Caco-2 (cell line): ENCODE measurements at regions not wholly inside any gene's neighbourhood (a gene's known extent, or its start where the extent isn't known, plus 50 kb on each side); places are given as distances from the start of the nearest gene placed in this dataset.

ENCODE experiments used
- BruUV-seq: library from RNA; stranded (reverse); fragments of 400-500 nt; replicated peaks from 2 replicates; lab custom pipeline; 2021; lab: Mats Ljungman, UMichigan
- CTCF ChIA-PET: fragments of 300-600 bp; sonication (Branson Sonifier 250); formaldehyde crosslinking; loops from one replicate; lab custom pipeline; 2022; ENCODE audit warnings: antibody characterized with exemption; lab: Charles Lee
- POLR2A ChIA-PET: fragments of 300-600 bp; sonication (Branson Sonifier 250); formaldehyde crosslinking; loops from one replicate; lab custom pipeline; 2022; ENCODE audit warnings: antibody characterized with exemption; lab: Charles Lee
- DNase-seq, 2 experiments: peaks; one replicate each; pipeline versions ENCODE4 v3.0.0 to v3.0.0-alpha.2; 2020 to 2022
- H3K27me3 ChIP-seq: replicated peaks from 2 replicates; pipeline ENCODE4 v1.6.0; 2011; ENCODE audit warnings: low read length; ENCODE audit not compliant: control insufficient read depth, insufficient read depth
- H3K36me3 ChIP-seq: 2 replicates; pipeline ENCODE4 v1.5.1; 2011; ENCODE audit warnings: low read length; ENCODE audit not compliant: control insufficient read depth, insufficient read depth
- H3K4me1 ChIP-seq: fragments of 250-450 bp; sonication (Bioruptor Pico); 2 replicates; pipeline ENCODE4 v1.5.1; 2020; ENCODE audit warnings: mild to moderate bottlenecking
- H3K4me3 ChIP-seq: 2 replicates; pipeline ENCODE4 v1.5.1; 2011; ENCODE audit warnings: low read depth, mild to moderate bottlenecking, control low read depth, low read length
- H3K9me3 ChIP-seq: fragments of 250-450 bp; sonication (Bioruptor Pico); 2 replicates; pipeline ENCODE4 v1.5.1; 2020; ENCODE audit warnings: mild to moderate bottlenecking, moderate library complexity
- H3K27ac Mint-ChIP-seq: one replicate; pipeline ENCODE4 v1.8.0; 2022; ENCODE audit warnings: mixed read lengths; ENCODE audit not compliant: unreplicated experiment
- H3K27me3 Mint-ChIP-seq: one replicate; pipeline ENCODE4 v1.8.0; 2022; ENCODE audit warnings: mixed read lengths; ENCODE audit not compliant: insufficient read depth, unreplicated experiment
- H3K36me3 Mint-ChIP-seq: one replicate; pipeline ENCODE4 v1.8.0; 2022; ENCODE audit warnings: mild to moderate bottlenecking, mixed read lengths; ENCODE audit not compliant: insufficient read depth, unreplicated experiment
- H3K4me1 Mint-ChIP-seq: one replicate; pipeline ENCODE4 v1.8.0; 2022; ENCODE audit warnings: low read depth, mixed read lengths; ENCODE audit not compliant: unreplicated experiment
- H3K4me3 Mint-ChIP-seq: one replicate; pipeline ENCODE4 v1.8.0; 2022; ENCODE audit warnings: mild to moderate bottlenecking, moderate library complexity, mixed read lengths; ENCODE audit not compliant: unreplicated experiment
- H3K9me3 Mint-ChIP-seq: one replicate; pipeline ENCODE4 v1.8.0; 2022; ENCODE audit warnings: mixed read lengths; ENCODE audit not compliant: unreplicated experiment
- intact Hi-C: fragments of 100-400 bp; cut with micrococcal nuclease; formaldehyde crosslinking; loops from one replicate; pipeline ENCODE4 v1.10.0; 2022; ENCODE audit not compliant: unreplicated experiment
- TF ChIP-seq, protein P1 (sequence below), 2 experiments: fragments of 200-600 bp in 1 of 2; IDR thresholded peaks; 1 replicate in 1 of 2; 2 replicates in 1 of 2; pipeline versions ENCODE4 v1.5.1 to v1.8.0; 2011 to 2022; ENCODE audit warnings: antibody characterized with exemption in 1 of 2, control low read depth in 1 of 2, inconsistent platforms in 1 of 2, low read depth in 1 of 2, low read length in 1 of 2, mild to moderate bottlenecking in 1 of 2, moderate library complexity in 1 of 2; ENCODE audit not compliant: insufficient read depth in 1 of 2, severe bottlenecking in 1 of 2, unreplicated experiment in 1 of 2

DNA sequence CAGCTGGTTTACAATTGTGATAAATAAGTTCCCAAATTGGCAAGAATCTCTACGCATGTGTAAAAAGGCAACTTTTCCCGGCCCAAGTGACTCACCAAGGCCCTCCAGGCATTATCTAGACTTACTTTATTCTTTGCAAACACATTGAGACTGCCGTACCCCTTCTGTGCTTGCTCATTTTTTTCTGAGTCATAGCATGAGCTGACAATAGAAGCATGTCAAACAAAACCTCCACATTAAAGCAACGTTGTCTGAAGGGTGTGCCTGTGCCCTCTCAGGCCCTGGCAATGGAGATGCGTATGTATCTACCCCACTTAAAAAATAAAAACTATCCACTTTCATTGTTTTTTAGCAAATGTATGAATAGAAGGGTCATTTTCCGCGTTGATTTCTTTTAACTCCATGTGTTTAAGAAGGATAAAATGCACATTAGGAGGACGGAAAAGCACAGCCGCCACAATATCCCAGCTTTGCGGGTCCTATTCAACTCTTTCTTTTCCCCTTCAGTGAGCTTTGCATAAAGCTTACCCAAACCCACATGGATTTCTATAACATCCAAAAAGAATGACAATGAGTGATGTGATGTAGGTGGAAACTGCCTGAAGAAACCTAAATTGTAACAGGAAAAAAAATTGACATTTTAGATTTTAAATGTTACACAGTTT lies 298.2 kb downstream of the CDCA7 start:
- Mint-ChIP-seq H3K27me3 (no peaks in the 10 kb centered on the region), H3K4me3 (no peak overlapping the region), H3K9me3 (peaks cover 10% of the 10 kb centered on the region), H3K27ac (peak overlapping the region; percentile 53), H3K4me1 (peaks cover 13% of the 10 kb centered on the region), H3K36me3 (peaks cover 4% of the 10 kb centered on the region)
- TF ChIP-seq, protein P1, sequence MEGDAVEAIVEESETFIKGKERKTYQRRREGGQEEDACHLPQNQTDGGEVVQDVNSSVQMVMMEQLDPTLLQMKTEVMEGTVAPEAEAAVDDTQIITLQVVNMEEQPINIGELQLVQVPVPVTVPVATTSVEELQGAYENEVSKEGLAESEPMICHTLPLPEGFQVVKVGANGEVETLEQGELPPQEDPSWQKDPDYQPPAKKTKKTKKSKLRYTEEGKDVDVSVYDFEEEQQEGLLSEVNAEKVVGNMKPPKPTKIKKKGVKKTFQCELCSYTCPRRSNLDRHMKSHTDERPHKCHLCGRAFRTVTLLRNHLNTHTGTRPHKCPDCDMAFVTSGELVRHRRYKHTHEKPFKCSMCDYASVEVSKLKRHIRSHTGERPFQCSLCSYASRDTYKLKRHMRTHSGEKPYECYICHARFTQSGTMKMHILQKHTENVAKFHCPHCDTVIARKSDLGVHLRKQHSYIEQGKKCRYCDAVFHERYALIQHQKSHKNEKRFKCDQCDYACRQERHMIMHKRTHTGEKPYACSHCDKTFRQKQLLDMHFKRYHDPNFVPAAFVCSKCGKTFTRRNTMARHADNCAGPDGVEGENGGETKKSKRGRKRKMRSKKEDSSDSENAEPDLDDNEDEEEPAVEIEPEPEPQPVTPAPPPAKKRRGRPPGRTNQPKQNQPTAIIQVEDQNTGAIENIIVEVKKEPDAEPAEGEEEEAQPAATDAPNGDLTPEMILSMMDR (IDR thresholded peaks at IDR 0.05; ENCODE audit: insufficient read depth in 1 of 2, low read depth in 1 of 2, low read length in 1 of 2, severe bottlenecking in 1 of 2, unreplicated experiment in 1 of 2), result no peak
- ChIA-PET CTCF (interaction anchor here (1.4 kb wide), 1 partner anchor 250 kb away, joined by 3 read pairs; no protein-coding TSS in a partner anchor), POLR2A (no interaction called here)
- intact Hi-C loops, result loop anchor here (5.0 kb wide), 1 partner anchor 81 kb away; no protein-coding TSS in a partner anchor
- Histone ChIP-seq H3K4me3 (no peak overlapping the region), H3K36me3 (no peaks in the 10 kb centered on the region), H3K9me3 (no peaks in the 10 kb centered on the region), H3K27me3 (no peaks in the 10 kb centered on the region), H3K4me1 (peaks cover 36% of the 10 kb centered on the region)
- DNase-seq, result peak; percentile 70 to 72
- no TSS peak for BruUV-seq

DNA sequence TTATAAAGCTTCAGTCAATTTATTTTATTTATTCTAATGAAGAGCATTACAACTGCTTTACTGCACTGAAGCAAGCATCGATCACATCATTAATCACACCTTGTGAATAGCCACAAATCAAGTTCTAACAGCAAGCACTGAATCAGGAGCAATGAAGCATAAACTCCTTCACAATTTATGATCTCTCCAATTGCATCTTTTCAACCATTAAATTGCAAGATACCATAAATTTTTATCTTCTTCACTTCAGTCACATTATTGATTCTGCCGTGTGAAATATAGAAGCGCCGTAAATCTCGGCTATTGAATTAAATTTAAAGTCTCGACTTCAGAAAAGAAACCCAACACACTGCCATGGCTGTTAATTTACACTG lies 298.7 kb downstream of the CDCA7 start:
- Histone ChIP-seq H3K9me3 (no peaks in the 10 kb centered on the region), H3K27me3 (no peaks in the 10 kb centered on the region), H3K4me3 (no peak overlapping the region), H3K4me1 (peaks cover 31% of the 10 kb centered on the region), H3K36me3 (no peaks in the 10 kb centered on the region)
- H3K9me3 Mint-ChIP-seq, result peaks cover 10% of the 10 kb centered on the region
- peaks cover 4% of the 10 kb centered on the region for H3K36me3 Mint-ChIP-seq
- H3K27ac Mint-ChIP-seq, result no peak overlapping the region
- no TSS peak for BruUV-seq
- no peak overlapping the region for H3K4me3 Mint-ChIP-seq
- CTCF ChIA-PET, result interaction anchor here (1.4 kb wide), 1 partner anchor 251 kb away, joined by 3 read pairs; no protein-coding TSS in a partner anchor
- no peaks in the 10 kb centered on the region for H3K27me3 Mint-ChIP-seq
- DNase-seq, result no peak
- TF ChIP-seq, protein P1 (IDR thresholded peaks at IDR 0.05; ENCODE audit: insufficient read depth in 1 of 2, low read depth in 1 of 2, low read length in 1 of 2, severe bottlenecking in 1 of 2, unreplicated experiment in 1 of 2), result no peak
- POLR2A ChIA-PET, result no interaction called here
- intact Hi-C loops, result loop anchor here (5.0 kb wide), 1 partner anchor 81 kb away; no protein-coding TSS in a partner anchor
- H3K4me1 Mint-ChIP-seq, result peaks cover 13% of the 10 kb centered on the region

DNA sequence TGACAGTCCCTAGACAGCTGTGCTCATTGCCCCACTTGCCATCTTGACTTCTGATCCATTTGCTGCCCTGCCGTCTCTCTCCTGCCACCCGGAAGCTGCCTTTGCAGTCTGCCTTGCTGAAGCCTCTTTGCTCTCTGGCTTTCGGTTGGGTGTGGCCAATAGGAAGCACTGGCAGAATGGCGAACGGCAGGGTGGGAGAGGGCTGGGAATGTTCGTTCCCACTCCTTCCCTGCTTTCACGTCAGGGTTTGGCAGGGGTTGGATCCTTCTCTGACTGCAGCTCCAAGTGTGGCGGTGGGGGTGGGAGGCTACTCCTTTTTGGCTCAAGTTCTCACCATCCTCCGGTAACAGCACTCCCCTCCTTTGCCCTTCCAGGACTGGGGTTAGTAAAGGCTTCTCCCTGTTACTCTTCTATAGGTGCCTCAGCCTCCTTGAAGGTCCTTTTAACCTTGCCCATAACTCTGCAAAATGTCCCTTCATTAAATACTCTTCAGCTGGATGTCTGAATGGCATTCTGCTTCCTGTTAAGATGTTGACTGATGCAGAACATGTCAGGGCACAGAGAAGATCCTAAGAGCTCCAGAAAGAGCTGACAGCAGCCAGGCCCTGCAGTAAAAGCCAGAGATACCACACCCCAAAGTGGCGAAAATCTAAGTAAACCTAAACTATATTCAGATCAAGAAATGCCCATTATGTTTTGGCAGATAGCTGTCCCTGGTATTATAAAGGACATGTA lies 299.7 kb downstream of the CDCA7 start:
- no peaks in the 10 kb centered on the region for H3K27me3 Mint-ChIP-seq
- no TSS peak for BruUV-seq
- TF ChIP-seq, protein P1 (IDR thresholded peaks at IDR 0.05; ENCODE audit: insufficient read depth in 1 of 2, low read depth in 1 of 2, low read length in 1 of 2, severe bottlenecking in 1 of 2, unreplicated experiment in 1 of 2), result no peak
- no peak overlapping the region for H3K4me3 Mint-ChIP-seq
- intact Hi-C loops, result loop anchor here (5.0 kb wide), 1 partner anchor 82 kb away; no protein-coding TSS in a partner anchor
- H3K36me3 Mint-ChIP-seq, result peaks cover 4% of the 10 kb centered on the region
- H3K4me1 ChIP-seq, result peaks cover 22% of the 10 kb centered on the region
- no peak overlapping the region for H3K4me3 ChIP-seq
- no peak overlapping the region for H3K27ac Mint-ChIP-seq
- DNase-seq, result no peak
- peaks cover 10% of the 10 kb centered on the region for H3K9me3 Mint-ChIP-seq
- H3K4me1 Mint-ChIP-seq, result peaks cover 13% of the 10 kb centered on the region
- H3K36me3 ChIP-seq, result no peaks in the 10 kb centered on the region
- H3K9me3 ChIP-seq, result no peaks in the 10 kb centered on the region
- ChIA-PET POLR2A (no interaction called here), CTCF (no interaction called here)
- no peaks in the 10 kb centered on the region for H3K27me3 ChIP-seq
